Activated CD8-positive, alpha-beta memory T cell treated with anti-CD3 and anti-CD28 coated beads, Interleukin-2, amount 10 ng/mL, durations not matched to agents 7 days and 5 days (primary cell): ENCODE measurements at regions not wholly inside any gene's neighbourhood (a gene's known extent, or its start where the extent isn't known, plus 50 kb on each side); places are given as distances from the start of the nearest gene placed in this dataset.

Experiments
- ATAC-seq: fragments of 150-1000 bp; cut with Tn5 transposase; one replicate; pipeline ENCODE4 v1.10.0; 2021; ENCODE audit warnings: moderate library complexity
- CTCF ChIA-PET: fragments of 350-600 bp; sonication (Branson Sonifier 250); formaldehyde crosslinking; loops from one replicate; lab custom pipeline; 2021; ENCODE audit warnings: antibody characterized with exemption; lab: Charles Lee
- DNase-seq: peaks from one replicate; pipeline ENCODE4 v3.0.0-alpha.2; 2020
- H3K27ac Mint-ChIP-seq: one replicate; pipeline ENCODE4 v1.8.0; 2021; ENCODE audit warnings: mild to moderate bottlenecking, mixed read lengths
- H3K27me3 Mint-ChIP-seq: one replicate; pipeline ENCODE4 v1.8.0; 2021; ENCODE audit warnings: mixed read lengths
- H3K36me3 Mint-ChIP-seq: one replicate; pipeline ENCODE4 v1.8.0; 2021; ENCODE audit warnings: mild to moderate bottlenecking, mixed read lengths
- H3K4me1 Mint-ChIP-seq: one replicate; pipeline ENCODE4 v1.8.0; 2021; ENCODE audit warnings: mixed read lengths
- H3K4me3 Mint-ChIP-seq: one replicate; pipeline ENCODE4 v1.8.0; 2021; ENCODE audit warnings: mild to moderate bottlenecking, moderate library complexity, mixed read lengths
- H3K9me3 Mint-ChIP-seq: one replicate; pipeline ENCODE4 v1.8.0; 2022; ENCODE audit warnings: low read depth, mixed read lengths

DNA sequence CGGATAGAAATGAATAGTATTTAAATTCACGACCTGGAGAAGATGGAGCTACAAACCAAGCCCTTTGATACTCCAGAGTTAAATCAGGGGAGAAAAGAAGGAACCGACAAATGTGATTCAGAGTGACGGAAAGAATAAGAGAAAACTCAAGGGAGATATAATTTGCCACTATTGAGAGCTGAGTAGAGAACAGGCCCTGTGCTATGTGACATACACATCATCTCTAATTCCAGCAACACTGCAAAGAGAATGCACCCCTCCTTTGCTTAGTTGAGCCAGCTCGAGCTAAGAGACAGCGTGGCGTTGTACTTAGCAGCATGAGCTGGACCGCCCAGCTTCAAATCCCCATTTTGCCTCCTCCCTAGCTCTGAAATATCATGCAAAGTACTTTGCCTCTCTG is 266.4 kb upstream of the TENM3 start:
- H3K9me3 Mint-ChIP-seq = peaks cover 7% of the 10 kb centered on the region
- H3K4me1 Mint-ChIP-seq = no peaks in the 10 kb centered on the region
- no peak overlapping the region for H3K27ac Mint-ChIP-seq
- H3K36me3 Mint-ChIP-seq = no peaks in the 10 kb centered on the region
- H3K4me3 Mint-ChIP-seq = no peak overlapping the region
- no peak for ATAC-seq
- CTCF ChIA-PET = no interaction called here
- DNase-seq = no peak
- no peaks in the 10 kb centered on the region for H3K27me3 Mint-ChIP-seq

DNA sequence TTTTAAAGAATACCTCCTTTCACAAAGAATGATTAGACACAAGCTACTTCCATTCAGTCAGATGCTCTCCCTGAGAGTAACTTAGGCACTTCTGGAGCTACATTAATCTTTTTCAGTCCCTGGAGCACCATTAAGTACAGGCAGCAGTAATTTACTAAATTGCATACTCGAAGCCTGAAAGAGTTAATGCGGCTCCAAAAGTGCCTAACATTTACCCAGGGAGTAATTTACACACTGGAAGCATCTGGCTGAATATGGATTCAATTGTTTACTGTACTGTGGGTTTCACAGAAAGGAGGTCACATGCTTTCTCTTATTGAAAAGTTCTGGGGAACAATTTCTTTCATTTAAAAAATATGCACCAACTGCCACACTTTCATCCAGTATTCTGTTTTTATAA is 260.8 kb upstream of the TENM3 start:
- H3K4me3 Mint-ChIP-seq = no peak overlapping the region
- H3K27me3 Mint-ChIP-seq = no peaks in the 10 kb centered on the region
- H3K27ac Mint-ChIP-seq = no peak overlapping the region
- ATAC-seq (no peak), DNase-seq (no peak)
- H3K4me1 Mint-ChIP-seq = no peaks in the 10 kb centered on the region
- no peaks in the 10 kb centered on the region for H3K9me3 Mint-ChIP-seq
- H3K36me3 Mint-ChIP-seq = no peaks in the 10 kb centered on the region
- CTCF ChIA-PET = no interaction called here

DNA sequence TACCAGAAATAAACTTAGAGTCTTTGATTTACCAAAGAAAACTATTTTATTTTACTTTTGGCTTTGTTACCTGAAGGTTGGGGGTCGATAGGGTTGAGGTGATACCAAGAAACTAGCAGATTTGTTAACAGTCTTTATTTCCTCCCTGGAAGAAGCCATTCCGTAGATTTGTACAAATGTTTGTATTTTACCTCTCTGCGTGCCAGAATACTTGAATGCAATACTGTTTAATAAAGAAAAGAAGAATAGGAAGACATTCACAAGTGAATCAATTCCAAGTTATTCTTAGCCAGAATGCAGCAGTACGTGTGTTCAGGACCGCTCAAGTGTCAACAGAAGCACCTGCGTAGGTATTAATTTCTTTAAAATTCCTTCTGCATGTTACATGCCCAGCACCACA is 260.3 kb upstream of the TENM3 start:
- Mint-ChIP-seq H3K36me3 (no peaks in the 10 kb centered on the region), H3K27ac (no peak overlapping the region), H3K4me3 (no peak overlapping the region)

DNA sequence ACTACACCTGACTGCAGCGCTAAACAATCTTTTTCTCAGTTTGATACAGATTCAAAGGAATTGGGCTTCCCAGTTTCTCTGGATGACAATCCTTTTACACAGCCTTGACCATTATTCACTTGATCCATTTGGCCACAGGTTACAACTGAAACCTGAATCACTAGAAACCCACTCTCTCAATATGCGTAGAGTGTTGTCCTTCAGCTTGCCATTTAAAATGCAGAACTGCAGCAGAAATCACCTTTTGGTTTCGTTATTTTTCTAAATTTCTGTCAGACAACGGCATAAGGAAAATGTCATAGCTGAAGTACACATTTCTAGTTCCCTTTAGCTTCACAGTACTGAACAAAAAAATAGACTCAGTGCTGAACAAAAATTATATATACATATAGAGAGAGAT is 255.8 kb upstream of the TENM3 start:
- Mint-ChIP-seq H3K4me1 (no peaks in the 10 kb centered on the region), H3K27me3 (no peaks in the 10 kb centered on the region), H3K9me3 (peaks cover 2% of the 10 kb centered on the region), H3K36me3 (no peaks in the 10 kb centered on the region), H3K4me3 (no peak overlapping the region), H3K27ac (no peak overlapping the region)
- no peak for ATAC-seq
- CTCF ChIA-PET = no interaction called here
- no peak for DNase-seq

More for the DNA sequence above, 260.3 kb upstream of the TENM3 start:
- ATAC-seq (no peak), DNase-seq (no peak)
- Mint-ChIP-seq H3K27me3 (no peaks in the 10 kb centered on the region), H3K4me1 (no peaks in the 10 kb centered on the region), H3K9me3 (no peaks in the 10 kb centered on the region)
- CTCF ChIA-PET = no interaction called here

DNA sequence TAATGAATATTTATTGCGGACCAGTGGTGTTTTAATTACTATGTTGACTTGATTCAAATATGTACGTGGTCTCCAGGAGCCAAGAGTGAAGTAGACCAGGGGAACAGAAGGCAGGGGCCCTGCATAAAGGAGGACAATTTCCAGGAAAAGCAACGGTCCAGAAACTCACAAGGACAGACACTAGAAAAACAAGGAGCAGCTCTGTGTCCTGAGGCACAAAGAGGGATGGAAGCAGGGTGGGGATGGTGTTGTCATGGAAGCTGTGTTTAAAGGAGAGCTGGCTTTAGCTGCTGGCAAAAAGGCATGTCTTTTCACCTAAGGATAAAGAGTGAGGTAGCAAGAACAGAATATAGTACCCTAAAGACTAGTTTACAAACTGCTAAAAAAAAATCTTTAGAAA is 254.1 kb upstream of the TENM3 start:
- Mint-ChIP-seq H3K27me3 (no peaks in the 10 kb centered on the region), H3K4me3 (no peak overlapping the region), H3K36me3 (no peaks in the 10 kb centered on the region), H3K9me3 (peaks cover 2% of the 10 kb centered on the region), H3K27ac (no peak overlapping the region), H3K4me1 (no peaks in the 10 kb centered on the region)
- ATAC-seq (no peak), DNase-seq (no peak)
- CTCF ChIA-PET = no interaction called here

DNA sequence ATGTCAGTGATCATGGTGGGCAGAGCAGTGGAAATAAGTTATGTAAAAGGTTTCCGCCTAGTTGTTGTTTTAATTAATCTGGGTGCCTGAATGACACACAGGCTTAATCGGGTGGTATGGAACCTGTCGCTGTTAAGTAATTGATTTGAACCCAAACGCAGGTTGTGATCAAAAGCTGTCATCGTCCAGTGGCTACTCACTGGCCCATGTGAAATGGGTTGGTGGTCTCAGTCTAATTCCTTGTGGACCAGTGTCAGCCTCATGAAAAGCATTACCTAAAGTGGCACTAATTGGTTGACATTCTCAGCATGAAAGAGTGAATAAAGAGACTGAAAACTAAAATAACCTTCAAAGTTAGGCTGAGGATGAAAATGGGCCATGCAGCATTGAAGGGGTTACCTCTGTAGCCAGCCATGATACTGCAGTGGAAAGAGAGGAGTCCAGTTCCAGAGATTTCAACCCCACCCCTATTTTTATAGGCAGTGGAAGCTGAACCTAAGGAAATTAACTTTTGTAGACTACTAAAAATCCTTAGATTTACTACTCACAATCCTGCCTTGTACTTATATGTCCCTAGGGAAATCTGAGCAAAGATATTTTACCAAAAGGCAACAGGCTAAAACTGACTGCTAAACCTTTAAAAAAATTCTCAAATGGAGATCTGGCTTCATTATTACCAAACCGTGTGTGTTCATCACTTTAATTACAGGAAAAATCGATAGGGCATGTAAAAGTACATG is 251.7 kb upstream of the TENM3 start:
- CTCF ChIA-PET = no interaction called here
- Mint-ChIP-seq H3K4me3 (no peak overlapping the region), H3K9me3 (peaks cover 2% of the 10 kb centered on the region), H3K36me3 (no peaks in the 10 kb centered on the region), H3K4me1 (no peaks in the 10 kb centered on the region), H3K27me3 (no peaks in the 10 kb centered on the region), H3K27ac (no peak overlapping the region)
- ATAC-seq (no peak), DNase-seq (no peak)

DNA sequence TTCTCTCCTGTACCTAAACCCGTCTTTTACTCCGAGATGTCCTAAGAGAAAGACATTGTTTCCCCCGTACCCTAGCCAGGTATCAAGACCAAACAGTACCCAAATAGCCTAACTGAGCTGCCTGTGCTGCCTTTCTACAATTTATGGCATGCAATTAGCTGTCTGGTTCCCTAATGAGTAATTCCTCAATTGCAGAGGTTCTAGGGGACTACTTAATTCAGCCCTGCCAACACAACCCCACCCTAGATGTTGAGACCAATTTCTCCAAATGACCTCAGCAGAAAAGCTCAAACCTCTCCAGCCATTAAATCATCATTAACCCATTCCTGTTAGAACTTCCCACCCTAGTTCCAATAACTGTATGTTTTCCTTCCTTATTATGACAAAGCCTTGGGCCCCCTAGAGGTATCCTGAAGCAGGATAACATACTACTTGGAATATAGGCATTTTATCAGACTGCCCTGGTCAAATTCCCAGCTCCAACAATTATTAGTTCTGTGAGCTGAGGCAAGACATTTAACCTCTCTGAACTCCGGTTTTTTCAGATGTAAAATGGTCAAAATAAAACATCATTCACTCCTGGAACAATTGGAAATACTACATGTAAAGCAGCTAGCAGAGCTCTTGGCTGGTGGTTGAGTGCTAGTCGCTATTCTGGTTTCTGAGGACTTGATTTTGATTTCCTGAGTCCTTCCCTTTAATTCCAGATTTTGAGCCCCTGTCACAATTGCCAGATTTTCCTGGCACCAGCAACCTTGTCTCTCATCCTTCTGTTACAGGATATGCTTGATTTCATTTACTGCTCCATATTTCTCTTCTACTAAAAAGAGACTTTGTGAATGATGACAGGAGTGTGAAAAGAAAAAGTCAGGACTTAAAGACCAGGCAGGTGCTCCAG is 244.6 kb upstream of the TENM3 start:
- no peaks in the 10 kb centered on the region for H3K4me1 Mint-ChIP-seq
- no peak overlapping the region for H3K27ac Mint-ChIP-seq
- H3K27me3 Mint-ChIP-seq = no peaks in the 10 kb centered on the region
- DNase-seq (no peak), ATAC-seq (no peak)
- peaks cover 2% of the 10 kb centered on the region for H3K9me3 Mint-ChIP-seq
- CTCF ChIA-PET = no interaction called here
- no peak overlapping the region for H3K4me3 Mint-ChIP-seq
- H3K36me3 Mint-ChIP-seq = no peaks in the 10 kb centered on the region

DNA sequence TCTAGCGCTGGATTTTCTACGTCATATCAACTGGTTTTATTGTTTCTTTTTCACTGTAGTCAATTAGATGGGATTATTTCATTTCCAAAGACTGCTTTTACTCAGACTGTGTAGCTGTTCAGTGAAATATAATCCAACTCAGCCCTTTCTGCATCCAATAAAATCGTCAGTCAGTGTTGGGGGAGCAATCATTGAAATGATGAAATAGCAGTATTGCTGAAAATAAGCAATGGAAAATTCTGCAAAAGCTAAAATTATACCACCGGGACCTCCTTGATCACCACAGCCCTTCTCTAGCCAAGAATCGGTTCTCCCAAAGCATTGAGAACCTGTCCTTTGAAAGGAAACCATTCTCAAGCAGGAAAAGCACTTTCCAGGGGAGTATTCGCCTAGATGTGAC is 243.1 kb upstream of the TENM3 start:
- no peak overlapping the region for H3K27ac Mint-ChIP-seq

DNA sequence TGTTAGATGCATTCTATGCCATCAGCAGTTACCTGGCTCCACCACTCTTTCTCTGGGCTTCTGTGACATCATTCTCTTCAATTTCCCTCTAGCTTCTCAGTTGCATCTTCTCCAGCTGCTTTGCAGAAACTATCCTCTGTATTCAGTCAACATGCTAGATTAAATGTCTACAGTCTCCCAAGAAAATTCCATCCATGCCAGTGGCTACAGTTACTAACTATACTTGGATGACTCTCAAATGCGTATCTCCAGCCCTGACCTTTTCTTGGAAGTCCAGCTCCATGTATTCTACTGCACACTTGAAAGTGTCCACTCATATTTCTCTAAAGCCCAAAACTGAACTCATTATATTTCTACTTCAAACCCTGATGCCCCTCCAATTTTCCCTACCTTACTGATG is 232.3 kb upstream of the TENM3 start:
- ATAC-seq (no peak), DNase-seq (no peak)
- Mint-ChIP-seq H3K27me3 (no peaks in the 10 kb centered on the region), H3K4me1 (no peaks in the 10 kb centered on the region), H3K36me3 (no peaks in the 10 kb centered on the region), H3K27ac (no peak overlapping the region), H3K9me3 (peaks cover 5% of the 10 kb centered on the region), H3K4me3 (no peak overlapping the region)
- CTCF ChIA-PET = no interaction called here

More for the DNA sequence above, 243.1 kb upstream of the TENM3 start:
- CTCF ChIA-PET = no interaction called here
- Mint-ChIP-seq H3K4me1 (no peaks in the 10 kb centered on the region), H3K4me3 (no peak overlapping the region), H3K9me3 (peaks cover 2% of the 10 kb centered on the region), H3K27me3 (no peaks in the 10 kb centered on the region), H3K36me3 (no peaks in the 10 kb centered on the region)
- DNase-seq = no peak
- no peak for ATAC-seq

DNA sequence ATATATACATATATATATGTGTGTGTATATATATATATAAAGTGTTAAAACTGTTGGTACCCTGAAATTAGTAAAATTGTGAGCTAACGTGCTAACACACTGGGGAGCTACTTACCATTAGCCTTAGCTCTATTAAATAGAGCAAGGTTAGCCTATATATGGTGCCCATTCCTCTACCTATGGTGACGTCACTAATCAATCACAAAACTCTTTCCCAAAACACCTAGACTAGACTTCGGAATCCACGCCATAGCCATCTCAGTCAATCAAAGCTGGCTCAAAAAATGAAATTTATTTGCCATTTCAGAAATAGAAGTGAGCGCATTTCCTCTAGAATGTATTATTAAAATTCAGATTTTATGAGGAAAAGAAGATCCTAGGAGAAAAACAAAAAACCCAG is 229.0 kb upstream of the TENM3 start:
- H3K27me3 Mint-ChIP-seq = no peaks in the 10 kb centered on the region
- H3K4me1 Mint-ChIP-seq = peaks cover 5% of the 10 kb centered on the region
- no peaks in the 10 kb centered on the region for H3K36me3 Mint-ChIP-seq
- ATAC-seq (no peak), DNase-seq (no peak)
- CTCF ChIA-PET = no interaction called here
- H3K27ac Mint-ChIP-seq = no peak overlapping the region
- H3K4me3 Mint-ChIP-seq = no peak overlapping the region
- H3K9me3 Mint-ChIP-seq = peaks cover 3% of the 10 kb centered on the region

DNA sequence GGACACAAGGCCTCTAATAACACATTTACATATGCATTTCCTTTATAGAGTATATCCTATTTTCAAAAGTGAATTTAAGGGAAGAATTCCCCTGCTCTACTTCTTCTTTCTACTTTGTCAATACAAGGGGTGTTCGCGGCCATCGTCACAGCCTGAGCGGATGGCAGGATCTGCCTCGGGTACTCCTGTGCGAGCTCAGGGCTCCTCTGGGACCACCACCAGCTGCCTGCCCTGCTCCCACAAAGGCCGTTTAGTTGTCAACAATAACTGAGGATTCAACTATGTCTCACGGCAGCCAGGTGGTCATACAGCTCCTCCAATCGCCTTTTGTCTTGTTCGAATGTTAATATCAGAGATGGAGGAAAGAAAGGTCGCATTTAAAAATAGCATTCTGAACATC is 228.2 kb upstream of the TENM3 start:
- Mint-ChIP-seq H3K9me3 (peaks cover 3% of the 10 kb centered on the region), H3K4me3 (no peak overlapping the region), H3K27ac (no peak overlapping the region), H3K27me3 (no peaks in the 10 kb centered on the region), H3K4me1 (peaks cover 10% of the 10 kb centered on the region), H3K36me3 (no peaks in the 10 kb centered on the region)
- ATAC-seq (no peak), DNase-seq (no peak)
- CTCF ChIA-PET = no interaction called here

DNA sequence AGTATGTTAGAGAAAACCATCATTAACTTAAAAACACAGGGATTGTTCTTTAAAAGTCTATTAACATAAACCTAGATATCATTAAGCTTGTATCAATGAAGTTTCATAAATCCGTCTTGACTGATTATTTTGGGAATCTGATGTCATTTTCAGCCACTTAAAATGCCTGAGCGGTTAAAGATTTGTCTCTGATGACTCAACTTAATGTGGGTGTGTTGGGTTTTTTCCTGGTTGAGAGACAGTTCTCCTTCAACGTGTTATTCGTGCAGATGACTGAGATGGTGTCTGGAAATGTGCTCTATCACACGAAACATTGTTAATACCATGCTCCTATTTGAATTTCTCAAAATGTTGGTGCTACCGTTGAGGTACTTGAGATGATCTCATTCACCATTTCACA is 227.3 kb upstream of the TENM3 start:
- Mint-ChIP-seq H3K36me3 (no peaks in the 10 kb centered on the region), H3K9me3 (peaks cover 3% of the 10 kb centered on the region), H3K27ac (no peak overlapping the region), H3K4me1 (peaks cover 10% of the 10 kb centered on the region), H3K27me3 (no peaks in the 10 kb centered on the region), H3K4me3 (no peak overlapping the region)
- ATAC-seq (no peak), DNase-seq (no peak)
- CTCF ChIA-PET = no interaction called here

DNA sequence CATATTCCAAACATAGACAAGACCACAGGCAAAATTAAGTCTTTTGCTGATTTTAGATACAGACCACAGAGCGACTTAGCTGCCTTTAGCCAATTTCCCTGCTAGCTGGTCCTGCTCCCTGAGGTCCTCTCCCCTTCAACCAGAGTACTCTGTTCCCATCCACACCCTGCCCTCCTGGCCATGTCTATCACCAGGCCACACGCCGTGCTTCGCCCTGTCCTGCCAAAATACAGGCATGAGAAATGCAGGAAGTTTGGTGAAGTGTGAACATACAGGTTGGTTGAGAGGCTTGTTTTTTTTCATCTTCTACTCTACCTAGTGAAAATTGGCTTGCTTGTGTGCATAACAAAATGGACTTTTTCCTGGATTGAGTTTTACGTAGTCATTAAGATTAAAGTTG is 226.2 kb upstream of the TENM3 start:
- H3K4me1 Mint-ChIP-seq = peaks cover 10% of the 10 kb centered on the region
- no peak overlapping the region for H3K4me3 Mint-ChIP-seq
- H3K9me3 Mint-ChIP-seq = peaks cover 3% of the 10 kb centered on the region
- no peak for ATAC-seq
- CTCF ChIA-PET = no interaction called here
- no peak overlapping the region for H3K27ac Mint-ChIP-seq
- H3K27me3 Mint-ChIP-seq = no peaks in the 10 kb centered on the region
- DNase-seq = no peak
- H3K36me3 Mint-ChIP-seq = no peaks in the 10 kb centered on the region

DNA sequence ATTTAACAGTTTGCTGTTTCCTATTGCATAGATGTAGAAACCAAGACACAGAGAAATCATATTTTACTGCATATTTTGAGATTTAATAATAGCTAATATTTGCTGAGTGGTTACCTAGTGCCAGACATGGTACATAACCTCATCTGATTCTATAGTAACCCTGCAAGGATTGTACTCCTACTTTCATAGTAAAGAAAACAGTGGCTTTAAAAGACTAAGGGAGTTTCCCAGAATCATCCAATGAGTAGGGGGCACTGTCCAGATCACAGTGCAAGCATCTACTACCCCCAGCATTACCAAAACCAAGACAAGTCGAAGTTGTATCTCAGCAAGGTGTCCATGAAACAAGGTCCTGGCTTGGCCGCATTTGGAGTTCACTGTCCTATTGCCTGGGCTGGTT is 224.5 kb upstream of the TENM3 start:
- ATAC-seq (no peak), DNase-seq (no peak)
- CTCF ChIA-PET = no interaction called here
- peaks cover 10% of the 10 kb centered on the region for H3K4me1 Mint-ChIP-seq
- H3K27ac Mint-ChIP-seq = no peak overlapping the region
- peaks cover 3% of the 10 kb centered on the region for H3K9me3 Mint-ChIP-seq
- no peaks in the 10 kb centered on the region for H3K36me3 Mint-ChIP-seq
- H3K4me3 Mint-ChIP-seq = no peak overlapping the region
- no peaks in the 10 kb centered on the region for H3K27me3 Mint-ChIP-seq
